Coronary artery (tissue), 2 donors: ENCODE measurements at regions not wholly inside any gene's neighbourhood (a gene's known extent, or its start where the extent isn't known, plus 50 kb on each side); places are given as distances from the start of the nearest gene placed in this dataset.

Experiments
- DNase-seq: peaks from one replicate; pipeline ENCODE4 v3.0.0-alpha.2; 2017; ENCODE audit warnings: low spot score
- H3K27ac ChIP-seq, 2 donors: fragments of 200-600 bp; sonication (generic); one replicate each; pipeline ENCODE4 v1.5.1; 2016 to 2019
- H3K4me3 ChIP-seq: fragments of 200-600 bp; sonication (generic); 2 replicates; pipeline ENCODE4 v1.5.1; 2016; ENCODE audit warnings: mild to moderate bottlenecking, moderate library complexity
- TF ChIP-seq, protein P1 (sequence below): fragments of 200-600 bp; sonication (generic); IDR thresholded peaks from one replicate; pipeline ENCODE4 v1.5.1; 2019; ENCODE audit warnings: antibody characterized with exemption

DNA sequence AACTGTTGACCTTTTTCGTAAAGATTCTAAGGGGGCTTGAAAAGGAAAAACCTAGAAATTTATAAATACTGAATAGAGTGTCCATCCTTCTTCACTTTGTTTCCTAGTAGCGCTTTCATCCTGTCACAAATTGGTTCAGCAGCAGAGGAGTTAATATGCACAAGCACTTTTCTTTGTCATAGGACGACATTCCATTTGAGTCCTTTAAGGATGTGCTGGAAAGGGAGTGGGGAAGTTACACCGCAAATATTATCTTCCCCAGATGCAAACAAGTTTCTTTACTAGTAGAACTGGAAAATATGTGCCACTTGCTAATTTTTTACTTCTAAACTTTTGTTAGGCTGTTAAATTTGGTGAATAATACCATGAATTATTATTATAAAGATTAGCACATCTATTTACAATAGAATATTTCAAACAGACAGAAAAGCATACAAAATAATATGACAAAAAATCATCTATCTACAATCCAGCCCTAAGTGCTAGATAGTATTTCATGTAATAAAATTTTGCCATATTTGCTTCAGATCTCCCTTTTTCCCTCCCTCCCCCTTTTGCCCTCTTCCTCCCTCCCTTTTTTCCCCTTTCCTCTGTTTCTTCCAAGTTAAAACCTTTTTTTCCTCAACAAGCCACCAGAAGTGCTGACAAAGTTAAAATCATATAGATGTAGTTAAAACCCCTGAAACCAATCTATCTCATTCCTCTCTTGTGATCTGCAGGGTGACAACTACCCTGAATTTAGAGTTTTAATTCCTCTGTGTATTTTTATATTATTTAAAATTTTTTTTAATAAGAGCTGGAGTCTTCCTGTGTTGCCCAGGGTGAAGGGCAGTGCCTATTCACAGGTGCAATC is 50.5 kb upstream of the MAP4K3 start:
- no peak overlapping the region for H3K27ac ChIP-seq
- TF ChIP-seq, protein P1, sequence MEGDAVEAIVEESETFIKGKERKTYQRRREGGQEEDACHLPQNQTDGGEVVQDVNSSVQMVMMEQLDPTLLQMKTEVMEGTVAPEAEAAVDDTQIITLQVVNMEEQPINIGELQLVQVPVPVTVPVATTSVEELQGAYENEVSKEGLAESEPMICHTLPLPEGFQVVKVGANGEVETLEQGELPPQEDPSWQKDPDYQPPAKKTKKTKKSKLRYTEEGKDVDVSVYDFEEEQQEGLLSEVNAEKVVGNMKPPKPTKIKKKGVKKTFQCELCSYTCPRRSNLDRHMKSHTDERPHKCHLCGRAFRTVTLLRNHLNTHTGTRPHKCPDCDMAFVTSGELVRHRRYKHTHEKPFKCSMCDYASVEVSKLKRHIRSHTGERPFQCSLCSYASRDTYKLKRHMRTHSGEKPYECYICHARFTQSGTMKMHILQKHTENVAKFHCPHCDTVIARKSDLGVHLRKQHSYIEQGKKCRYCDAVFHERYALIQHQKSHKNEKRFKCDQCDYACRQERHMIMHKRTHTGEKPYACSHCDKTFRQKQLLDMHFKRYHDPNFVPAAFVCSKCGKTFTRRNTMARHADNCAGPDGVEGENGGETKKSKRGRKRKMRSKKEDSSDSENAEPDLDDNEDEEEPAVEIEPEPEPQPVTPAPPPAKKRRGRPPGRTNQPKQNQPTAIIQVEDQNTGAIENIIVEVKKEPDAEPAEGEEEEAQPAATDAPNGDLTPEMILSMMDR = no peak
- no peak overlapping the region for H3K4me3 ChIP-seq
- no peak for DNase-seq

DNA sequence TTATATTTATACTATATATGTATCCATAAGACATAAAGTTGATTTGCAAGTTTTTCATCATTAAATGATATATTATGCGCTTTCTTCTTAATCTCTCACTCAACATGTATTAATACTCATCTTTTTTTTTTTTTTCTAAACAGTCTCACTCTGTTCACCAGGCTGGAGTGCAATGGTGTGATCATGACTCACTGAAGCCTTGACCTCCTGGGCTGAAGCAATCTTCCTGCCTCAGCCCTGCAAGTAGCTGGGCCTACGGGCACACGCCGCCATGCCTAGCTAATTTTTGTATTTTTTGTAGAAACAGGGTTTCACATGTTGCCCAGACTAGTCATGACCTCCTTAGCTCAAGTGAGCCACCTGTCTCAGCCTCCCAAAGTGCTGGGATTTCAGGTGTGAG is 51.4 kb upstream of the MAP4K3 start:
- H3K4me3 ChIP-seq = no peak overlapping the region
- TF ChIP-seq, protein P1 = no peak
- DNase-seq = no peak
- no peak overlapping the region for H3K27ac ChIP-seq

DNA sequence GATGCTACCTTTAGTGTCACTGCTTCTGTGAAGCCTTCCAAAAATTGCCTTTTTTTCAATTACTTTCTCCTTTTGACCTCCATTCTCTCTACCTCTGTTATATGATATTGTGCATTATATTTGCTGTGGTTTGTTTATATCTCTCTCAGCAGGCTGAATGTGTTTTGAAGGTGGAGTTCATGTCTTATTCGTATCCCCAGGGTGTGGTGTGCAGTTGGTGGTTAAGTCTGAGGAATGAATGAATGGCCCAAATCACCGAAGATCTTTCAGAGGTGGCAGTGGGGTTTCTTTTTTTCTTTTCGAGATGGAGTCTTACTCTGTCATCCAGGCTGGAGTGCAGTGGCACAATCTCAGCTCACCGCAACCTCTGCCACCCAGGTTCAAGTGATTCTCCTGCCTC is 53.5 kb upstream of the MAP4K3 start:
- TF ChIP-seq, protein P1 = no peak
- DNase-seq = no peak
- Histone ChIP-seq H3K27ac (no peak overlapping the region), H3K4me3 (no peak overlapping the region)

DNA sequence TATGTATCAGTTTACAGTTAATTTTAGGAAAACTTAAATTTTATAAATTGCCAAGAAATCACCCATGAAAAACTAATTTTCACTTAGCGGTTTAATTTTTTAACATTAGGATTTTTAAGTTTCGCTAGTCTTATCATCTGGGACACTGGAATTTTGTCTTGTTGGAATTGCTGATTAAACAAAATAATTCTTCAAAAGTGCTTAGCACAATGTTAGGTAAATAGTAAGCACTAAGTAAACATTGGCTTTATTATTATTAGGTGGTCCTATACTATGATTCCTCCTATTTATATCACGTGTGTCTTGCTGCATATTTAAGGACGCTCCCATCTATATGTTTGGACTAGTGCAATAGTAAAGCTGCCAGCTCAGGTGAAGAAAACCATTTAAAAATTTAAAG is 54.6 kb upstream of the MAP4K3 start:
- no peak overlapping the region for H3K4me3 ChIP-seq
- no peak for DNase-seq
- H3K27ac ChIP-seq = no peak overlapping the region
- TF ChIP-seq, protein P1 = no peak

DNA sequence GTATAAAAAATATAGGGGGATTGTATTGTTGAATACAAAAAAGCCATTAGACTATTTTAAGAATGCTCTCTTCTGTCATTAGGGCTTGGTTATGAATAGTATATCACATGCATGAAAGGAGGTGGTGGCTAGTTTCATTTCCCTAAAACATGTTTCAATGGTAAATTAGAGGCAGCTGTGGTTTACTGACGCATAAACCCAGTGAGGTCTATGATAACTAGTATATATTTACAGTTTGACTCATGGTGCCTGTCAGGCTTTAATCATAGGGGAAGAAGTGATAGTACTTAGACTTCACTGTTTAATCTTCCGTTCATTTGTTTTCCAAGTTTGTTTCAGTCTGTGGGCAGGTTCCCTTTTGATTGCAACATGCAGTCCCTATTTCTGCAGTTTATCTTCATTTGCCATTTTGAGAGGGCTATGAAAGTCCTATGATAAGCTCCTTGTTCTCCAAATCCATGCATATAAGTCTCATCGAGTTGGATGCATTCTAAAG is 55.1 kb upstream of the MAP4K3 start:
- TF ChIP-seq, protein P1 = no peak
- DNase-seq = no peak
- no peak overlapping the region for H3K4me3 ChIP-seq
- no peak overlapping the region for H3K27ac ChIP-seq

DNA sequence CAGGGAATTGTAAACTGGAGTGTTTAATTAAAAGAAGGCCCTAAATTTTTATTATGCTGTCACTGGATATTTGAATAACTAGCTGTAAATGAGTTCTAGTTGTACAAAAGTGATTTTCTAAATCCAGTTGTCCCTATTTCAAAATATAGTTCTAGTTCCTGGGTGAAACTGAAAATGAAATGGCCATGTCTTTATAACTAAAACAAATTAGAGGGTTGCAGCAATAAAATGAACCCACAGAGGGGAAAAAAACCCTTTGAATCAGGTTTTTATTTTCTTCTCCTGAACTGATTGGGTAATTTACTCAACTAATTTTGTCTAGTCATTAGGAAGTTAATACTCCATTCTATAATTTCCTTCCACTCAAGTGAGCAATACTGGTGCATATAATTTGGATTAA is 55.6 kb upstream of the MAP4K3 start:
- TF ChIP-seq, protein P1 = no peak

DNA sequence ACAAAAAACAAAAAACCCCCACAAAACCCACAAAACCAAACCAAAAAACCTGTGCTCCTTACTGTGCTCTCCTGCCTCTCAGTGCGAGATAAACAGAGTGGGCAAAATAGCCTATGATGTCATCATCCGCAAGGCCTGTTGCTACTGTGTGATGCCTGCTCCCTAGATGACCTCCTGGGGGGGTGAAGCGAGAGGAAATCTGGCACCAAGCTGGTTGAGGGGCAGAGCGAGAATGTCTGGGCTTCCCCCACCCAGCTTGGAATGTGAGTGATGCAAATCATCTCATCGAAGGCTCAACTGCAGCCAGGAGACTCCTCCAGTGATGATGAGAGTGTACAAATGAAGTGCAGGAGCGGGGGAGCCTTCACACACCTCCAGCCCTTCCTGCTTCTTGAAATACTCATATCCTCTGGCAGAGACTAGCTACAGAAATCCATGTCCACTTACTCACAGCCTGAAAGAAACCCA is 57.7 kb upstream of the MAP4K3 start:
- Histone ChIP-seq H3K4me3 (no peak overlapping the region), H3K27ac (peak overlapping the region in 1 of 2 donors; percentile 10)
- no peak for DNase-seq
- TF ChIP-seq, protein P1 = no peak

More for the DNA sequence above, 55.6 kb upstream of the MAP4K3 start:
- Histone ChIP-seq H3K4me3 (no peak overlapping the region), H3K27ac (peak overlapping the region in 1 of 2 donors; percentile 12)
- DNase-seq = no peak
